Prostate gland (tissue), 2 donors: ENCODE measurements at regions not wholly inside any gene's neighbourhood (a gene's known extent, or its start where the extent isn't known, plus 50 kb on each side); places are given as distances from the start of the nearest gene placed in this dataset.

Experiments used
- DNase-seq: peaks from one replicate; pipeline ENCODE4 v3.0.0-alpha.2; 2019; ENCODE audit warnings: low spot score
- H3K27ac ChIP-seq, 2 donors: fragments of 200-600 bp; sonication (generic); 2 replicates each; pipeline ENCODE4 v1.5.1; 2017 to 2019
- H3K27me3 ChIP-seq: fragments of 200-600 bp; sonication (generic); replicated peaks from 2 replicates; pipeline ENCODE4 v1.5.1; 2019; ENCODE audit not compliant: insufficient read depth
- H3K36me3 ChIP-seq, 2 donors: fragments of 200-600 bp; sonication (generic); 1 replicate in 1 of 2; 2 replicates in 1 of 2; pipeline versions ENCODE4 v1.5.1 to v1.8.1; 2017 to 2019
- H3K4me1 ChIP-seq: fragments of 200-600 bp; sonication (generic); replicated peaks from 2 replicates; pipeline ENCODE4 v1.5.1; 2019
- H3K4me3 ChIP-seq, 2 donors: fragments of 200-600 bp; sonication (generic); 2 replicates each; pipeline ENCODE4 v1.5.1; 2017 to 2019
- H3K9me3 ChIP-seq: fragments of 200-600 bp; sonication (generic); 2 replicates; pipeline ENCODE4 v1.5.1; 2017
- CTCF ChIP-seq, 4 experiments: fragments of 200-600 bp in 2 of 4; fragments of 450-650 bp in 2 of 4; sonication (generic) in 2 of 4; IDR thresholded peaks; 1 replicate in 3 of 4; 2 replicates in 1 of 4; pipeline ENCODE4 v1.5.1; 2016 to 2019; ENCODE audit warnings: antibody characterized with exemption in 4 of 4, mild to moderate bottlenecking in 2 of 4, moderate library complexity in 2 of 4
- POLR2A ChIP-seq: fragments of 450-650 bp; IDR thresholded peaks from one replicate; pipeline ENCODE4 v1.6.1; 2016; ENCODE audit warnings: antibody characterized with exemption, mild to moderate bottlenecking
- POLR2AphosphoS5 ChIP-seq: sonication (generic); formaldehyde crosslinking; IDR thresholded peaks from one replicate; pipeline ENCODE4 v1.6.1; 2017; ENCODE audit warnings: antibody characterized with exemption
- WGBS: methylation state at CpG from one replicate; pipeline ENCODE4 v1.1.5; 2018; 5-methylcytosine and 5-hydroxymethylcytosine counted together
- intact Hi-C: fragments of 100-400 bp; cut with DNase I; formaldehyde crosslinking; loops from one replicate; pipeline ENCODE4 v1.14.2; 2022

GRCh38 chr20:4070323-4071177 lies 55.2 kb upstream of the RNF24 start:
- Histone ChIP-seq H3K9me3 (no peaks in the 10 kb centered on the region), H3K4me1 (no peaks in the 10 kb centered on the region), H3K27me3 (no peaks in the 10 kb centered on the region), H3K4me3 (no peak overlapping the region), H3K36me3 (no peaks in the 10 kb centered on the region), H3K27ac (no peak overlapping the region)
- no peak for TF ChIP-seq CTCF (IDR thresholded peaks at IDR 0.05)
- TF ChIP-seq POLR2AphosphoS5, result no peak
- TF ChIP-seq POLR2A, result no peak
- intact Hi-C loops, result no loop called here
- no peak for DNase-seq
- WGBS, result 71% methylated on average over 3 of the region's 3 CpGs

- intact Hi-C loops, result loop anchor here (5.0 kb wide), 1 partner anchor 52 kb away; the partner anchor contains the start of gene RNF24
- no peak for DNase-seq
- H3K4me1 ChIP-seq, result no peaks in the 10 kb centered on the region
- H3K36me3 ChIP-seq, result no peaks in the 10 kb centered on the region
- no peaks in the 10 kb centered on the region for H3K9me3 ChIP-seq
- TF ChIP-seq POLR2A (no peak), POLR2AphosphoS5 (no peak), CTCF (IDR thresholded peaks at IDR 0.05) (no peak)
- H3K27ac ChIP-seq, result no peak overlapping the region
- H3K27me3 ChIP-seq, result no peaks in the 10 kb centered on the region
- 98% methylated on average over 2 of the region's 2 CpGs for WGBS
- no peak overlapping the region for H3K4me3 ChIP-seq
Measured at GRCh38 chr20:4069751-4070150, 54.4 kb upstream of the RNF24 start.

GRCh38 chr20:4068708-4069107 lies 53.4 kb upstream of the RNF24 start:
- no peak overlapping the region for H3K27ac ChIP-seq
- no peak for DNase-seq
- H3K4me1 ChIP-seq, result no peaks in the 10 kb centered on the region
- H3K9me3 ChIP-seq, result no peaks in the 10 kb centered on the region
- 62% methylated on average over 4 of the region's 4 CpGs for WGBS
- TF ChIP-seq POLR2A (no peak), CTCF (IDR thresholded peaks at IDR 0.05) (no peak), POLR2AphosphoS5 (no peak)
- no peaks in the 10 kb centered on the region for H3K36me3 ChIP-seq
- no peaks in the 10 kb centered on the region for H3K27me3 ChIP-seq
- no peak overlapping the region for H3K4me3 ChIP-seq
- intact Hi-C loops, result loop anchor here (5.0 kb wide), 1 partner anchor 51 kb away; the partner anchor contains the start of gene RNF24

- TF ChIP-seq POLR2A (no peak), CTCF (IDR thresholded peaks at IDR 0.05) (no peak), POLR2AphosphoS5 (no peak)
- no peaks in the 10 kb centered on the region for H3K4me1 ChIP-seq
- no peaks in the 10 kb centered on the region for H3K27me3 ChIP-seq
- DNase-seq, result no peak
- no peaks in the 10 kb centered on the region for H3K9me3 ChIP-seq
- 92% methylated on average over 8 of the region's 8 CpGs for WGBS
- no peak overlapping the region for H3K4me3 ChIP-seq
- intact Hi-C loops, result loop anchor here (5.0 kb wide), 1 partner anchor 50 kb away; the partner anchor contains the start of gene RNF24
- H3K27ac ChIP-seq, result no peak overlapping the region
- H3K36me3 ChIP-seq, result no peaks in the 10 kb centered on the region
Measured at GRCh38 chr20:4067600-4068261, 52.4 kb upstream of the RNF24 start.
